ENCODE measurements at regions not wholly inside any gene's neighbourhood (a gene's known extent, or its start where the extent isn't known, plus 50 kb on each side); places are given as distances from the start of the nearest gene placed in this dataset.
"Not testable (repeated sequence)": the region's sequence is repeated elsewhere in the genome, so short reads cannot be mapped to it uniquely, and the experiment has no call there.

DNA sequence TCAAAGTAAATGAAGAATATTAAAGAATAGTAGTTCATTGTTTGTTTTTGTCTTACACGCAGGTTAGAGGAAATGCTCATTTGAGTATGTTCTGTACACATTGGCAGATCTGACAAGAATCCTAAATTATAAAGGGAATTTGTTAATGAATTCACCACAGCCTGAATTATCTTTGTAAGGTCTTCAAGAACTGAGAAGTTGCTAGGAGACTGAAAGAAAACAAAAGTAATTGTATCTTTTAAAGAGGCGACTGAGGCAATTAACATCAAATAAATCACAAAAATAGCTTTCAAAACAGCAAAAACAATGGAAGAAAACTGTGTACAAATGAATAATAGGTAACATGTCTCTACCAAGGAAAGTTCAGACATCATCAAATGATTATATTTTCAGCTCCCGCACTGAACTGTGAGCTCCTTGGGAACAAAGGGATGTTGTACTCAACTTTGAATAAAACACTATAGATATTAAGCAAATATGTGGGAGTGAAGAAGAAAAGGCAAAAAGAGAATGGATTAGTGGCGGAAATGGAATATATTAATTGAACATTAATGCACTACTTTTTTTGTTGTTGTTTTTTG, 51.7 kb upstream of the ATIC start:
- peak; percentile 31 for DNase-seq

GRCh38 chr2:215249501-215249900, 62.4 kb upstream of the ATIC start:
- DNase-seq = no peak

DNA sequence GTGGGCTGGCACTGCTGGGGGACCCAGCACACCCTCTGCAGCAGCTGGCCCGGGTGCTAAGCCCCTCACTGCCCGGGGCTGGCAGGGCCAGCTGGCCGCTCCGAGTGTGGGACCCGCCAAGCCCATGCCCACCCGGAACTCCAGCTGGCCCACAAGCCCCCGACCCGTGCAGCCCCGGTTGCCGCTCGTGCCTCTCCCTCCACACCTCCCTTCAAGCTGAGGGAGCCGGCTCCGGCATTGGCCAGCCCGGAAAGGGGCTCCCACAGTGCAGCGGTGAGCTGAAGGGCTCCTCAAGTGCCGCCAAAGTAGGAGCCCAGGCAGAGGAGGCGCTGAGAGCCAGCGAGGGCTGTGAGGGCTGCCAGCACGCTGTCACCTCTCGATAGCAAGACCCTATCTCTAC, 65.9 kb upstream of the ATIC start:
- DNase-seq = not testable (repeated sequence)

DNA sequence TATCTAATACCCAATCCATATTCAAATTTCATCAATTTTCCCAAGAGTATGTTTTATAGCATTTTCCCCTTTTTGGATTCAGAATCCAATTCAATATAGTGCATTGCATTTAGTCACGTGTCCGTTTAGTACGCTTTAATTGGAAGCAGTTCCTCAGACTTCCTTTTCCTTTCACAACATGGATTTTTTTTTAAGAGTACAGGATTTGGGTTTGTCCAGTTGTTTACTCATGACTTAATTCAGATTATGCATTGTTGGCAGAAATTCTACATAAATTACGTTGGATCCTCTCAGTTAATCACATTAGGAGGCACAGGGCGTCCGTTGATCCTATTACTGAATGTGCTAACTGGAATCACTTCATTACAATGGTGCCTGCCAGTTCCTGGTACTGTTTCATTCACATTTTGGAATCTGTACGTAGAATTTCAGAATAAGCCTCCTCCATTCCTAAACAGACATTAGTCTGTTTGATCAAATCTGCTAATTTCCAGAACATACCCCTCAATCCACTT, 70.0 kb upstream of the ATIC start:
- no peak for DNase-seq

- DNase-seq = no peak
Measured at GRCh38 chr2:215238485-215239098, 73.3 kb upstream of the ATIC start.

- no peak for DNase-seq
Measured at GRCh38 chr2:215236131-215236530, 75.7 kb upstream of the ATIC start.

DNA sequence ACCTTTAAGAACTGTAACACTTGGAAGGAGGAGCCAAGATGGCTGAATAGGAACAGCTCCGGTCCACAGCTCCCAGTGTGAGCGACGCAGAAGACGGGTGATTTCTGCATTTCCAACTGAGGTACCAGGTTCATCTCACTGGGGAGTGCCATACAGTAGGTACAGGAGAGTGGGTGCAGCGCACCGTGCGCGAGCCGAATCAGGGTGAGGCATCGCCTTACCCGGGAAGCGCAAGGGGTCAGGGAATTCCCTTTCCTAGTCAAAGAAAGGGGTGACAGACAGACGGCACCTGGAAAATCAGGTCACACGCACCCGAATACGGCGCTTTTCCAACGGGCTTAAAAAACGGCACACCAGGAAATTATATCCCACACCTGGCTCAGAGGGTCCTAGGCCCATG, 81.8 kb upstream of the ABCA12 start:
- DNase-seq = not testable (repeated sequence)

DNA sequence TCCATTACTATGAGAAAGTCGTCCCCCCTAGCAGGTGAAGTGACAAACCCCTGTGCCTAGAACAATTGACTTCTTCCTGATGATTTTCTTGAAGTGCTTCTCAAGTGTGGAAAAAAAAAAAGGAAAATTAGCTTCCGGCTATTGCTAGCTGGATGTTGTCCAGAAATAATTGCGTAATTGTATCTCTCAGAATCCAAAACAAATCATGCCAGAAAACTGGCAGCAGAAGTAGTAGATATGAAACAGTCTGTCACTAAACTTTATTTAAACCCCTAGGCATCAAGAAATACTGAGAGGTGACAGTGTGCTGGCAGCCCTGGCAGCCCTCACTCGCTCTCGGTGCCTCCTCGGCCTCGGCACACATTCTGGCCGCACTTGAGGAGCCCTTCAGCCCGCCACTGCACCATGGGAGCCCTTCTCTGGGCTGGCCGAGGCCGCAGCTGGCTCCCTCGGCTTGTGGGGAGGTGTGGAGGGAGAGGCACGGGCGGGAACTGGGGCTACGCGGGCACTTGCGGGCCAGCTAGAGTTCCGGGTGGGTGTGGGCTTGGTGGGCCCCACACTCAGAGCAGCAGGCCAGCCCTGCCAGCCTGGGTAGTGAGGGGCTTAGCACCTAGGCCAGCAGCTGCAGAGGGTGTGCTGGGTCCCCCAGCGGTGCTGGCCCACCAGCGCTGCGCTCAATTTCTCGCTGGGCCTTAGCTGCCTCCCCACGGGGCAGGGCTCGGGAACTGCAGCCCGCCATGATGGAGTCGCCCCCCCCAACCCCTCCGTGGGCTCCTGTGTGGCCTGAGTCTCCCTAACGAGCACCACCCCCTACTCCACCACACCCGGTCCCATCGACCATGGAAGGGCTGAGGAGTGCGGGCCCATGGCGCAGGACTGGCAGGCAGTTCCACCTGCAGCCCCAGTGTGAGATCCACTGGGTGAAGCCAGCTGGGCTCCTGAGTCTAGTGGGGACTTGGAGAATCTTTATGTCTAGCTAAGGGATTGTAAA, 80.5 kb upstream of the ABCA12 start:
- DNase-seq = peak; percentile 75

DNA sequence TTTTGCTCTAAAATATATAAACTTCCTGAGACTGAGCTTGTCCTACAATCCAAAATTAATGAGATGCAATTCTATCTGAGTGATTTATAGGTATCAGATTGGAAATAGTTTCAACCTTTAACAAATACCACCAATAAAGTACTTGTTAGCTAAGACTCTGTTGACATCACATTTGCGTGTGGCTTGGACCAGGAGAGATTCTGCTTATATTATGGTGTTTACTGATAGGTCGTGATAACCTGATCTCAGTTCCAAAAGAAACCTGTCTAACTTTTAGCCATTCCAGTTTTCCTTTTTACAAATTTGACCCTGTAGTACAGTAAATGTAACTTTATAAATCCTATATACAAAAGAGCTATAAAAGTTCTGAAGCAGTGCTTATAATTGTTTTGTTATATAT, 78.4 kb upstream of the ABCA12 start:
- no peak for DNase-seq

DNA sequence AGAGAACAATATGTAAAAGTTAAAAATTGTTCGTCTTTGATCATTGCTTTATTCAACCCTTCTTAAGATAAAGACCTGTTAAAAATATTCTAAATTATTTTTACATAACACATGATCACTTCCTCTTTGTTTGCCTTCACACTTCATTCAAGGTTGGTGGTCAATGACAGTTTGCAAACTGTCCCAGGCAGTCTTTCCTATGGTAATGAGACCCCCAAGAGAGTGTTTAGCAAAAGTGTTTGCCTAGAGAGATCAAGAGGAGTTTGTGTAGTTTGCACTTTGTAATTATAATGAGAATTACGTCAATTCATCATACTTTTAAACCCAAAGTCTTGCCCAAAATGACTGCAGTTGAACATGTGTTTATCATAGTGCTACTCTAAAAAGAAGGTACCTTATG, 77.2 kb upstream of the ABCA12 start:
- DNase-seq = no peak

DNA sequence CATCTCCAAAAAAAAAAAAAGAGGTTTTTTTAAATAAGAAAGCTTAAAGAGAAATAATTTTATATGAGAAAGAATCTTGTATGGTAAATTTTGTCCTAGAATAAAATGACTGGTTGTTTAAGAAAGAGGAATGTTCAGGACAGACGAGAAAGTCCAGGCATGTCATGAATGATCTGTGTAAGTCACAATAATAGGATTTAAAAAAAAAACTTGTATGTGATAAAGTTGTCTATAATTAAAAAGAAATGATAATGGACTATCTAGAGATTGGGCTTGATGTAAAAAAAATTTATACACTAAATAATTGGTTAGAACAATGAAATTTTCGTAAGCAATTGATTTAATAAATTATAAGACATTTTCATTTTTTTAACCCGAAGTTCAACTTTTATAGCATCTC, 71.7 kb upstream of the ABCA12 start:
- no peak for DNase-seq

- no peak for DNase-seq
Measured at GRCh38 chr2:215207791-215208367, 69.5 kb upstream of the ABCA12 start.

GRCh38 chr2:215207041-215207440, 68.6 kb upstream of the ABCA12 start:
- no peak for DNase-seq

DNA sequence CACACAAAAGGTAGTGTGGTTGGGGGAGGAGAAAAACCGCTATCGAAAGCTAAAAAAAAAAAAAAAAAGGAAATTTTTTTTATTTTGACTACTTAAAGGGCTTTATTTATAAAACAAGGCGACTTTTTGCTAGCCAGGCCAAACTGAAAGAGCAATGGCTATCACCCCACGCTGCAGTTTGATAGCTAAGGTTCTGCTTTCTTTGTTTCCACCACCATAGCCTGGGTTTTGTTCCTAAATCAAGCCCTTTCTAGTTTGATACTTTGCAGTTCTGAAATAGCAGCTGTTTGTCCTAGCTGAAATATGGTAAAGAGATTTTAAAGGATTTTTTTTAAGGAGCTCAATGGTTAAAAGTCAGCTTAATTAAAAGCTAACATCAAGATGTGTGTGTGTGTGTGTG, 67.4 kb upstream of the ABCA12 start:
- no peak for DNase-seq

- DNase-seq = no peak
Measured at GRCh38 chr2:215191477-215191876, 53.1 kb upstream of the ABCA12 start.

- DNase-seq = no peak
Measured at GRCh38 chr2:215190588-215190987, 52.2 kb upstream of the ABCA12 start.

GRCh38 chr2:215189393-215189792, 51.0 kb upstream of the ABCA12 start:
- no peak for DNase-seq
